ENCODE measurements at regions not wholly inside any gene's neighbourhood (a gene's known extent, or its start where the extent isn't known, plus 50 kb on each side); places are given as distances from the start of the nearest gene placed in this dataset.

DNA sequence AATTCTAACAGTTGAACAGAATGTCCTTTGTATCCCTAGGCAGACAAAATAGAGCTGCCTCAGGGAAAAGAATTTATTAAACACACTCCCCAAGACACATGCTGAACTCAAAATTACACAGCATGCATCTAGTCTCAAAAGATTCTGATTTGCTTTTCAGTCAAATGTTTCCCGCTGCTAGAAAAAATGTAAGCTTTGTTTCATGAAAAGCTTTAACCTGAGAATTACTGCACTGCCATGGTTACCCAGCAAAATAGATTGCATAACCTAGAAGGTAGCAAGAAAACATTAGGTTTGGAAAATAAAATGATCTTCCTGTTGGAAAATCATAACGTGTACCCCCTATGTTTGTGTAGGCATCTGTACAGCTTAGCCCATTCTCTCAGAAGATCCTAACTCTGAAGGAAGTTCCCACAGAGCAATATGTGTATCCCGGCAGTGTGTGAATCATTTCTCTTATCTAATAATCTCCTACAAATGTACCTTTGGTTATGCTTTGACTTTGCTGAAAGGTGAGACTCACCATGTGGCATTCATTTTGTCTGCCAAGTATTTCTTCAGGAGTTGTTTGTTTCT is 646.9 kb downstream of the STPG2 start:
- TF ChIP-seq, protein P1, sequence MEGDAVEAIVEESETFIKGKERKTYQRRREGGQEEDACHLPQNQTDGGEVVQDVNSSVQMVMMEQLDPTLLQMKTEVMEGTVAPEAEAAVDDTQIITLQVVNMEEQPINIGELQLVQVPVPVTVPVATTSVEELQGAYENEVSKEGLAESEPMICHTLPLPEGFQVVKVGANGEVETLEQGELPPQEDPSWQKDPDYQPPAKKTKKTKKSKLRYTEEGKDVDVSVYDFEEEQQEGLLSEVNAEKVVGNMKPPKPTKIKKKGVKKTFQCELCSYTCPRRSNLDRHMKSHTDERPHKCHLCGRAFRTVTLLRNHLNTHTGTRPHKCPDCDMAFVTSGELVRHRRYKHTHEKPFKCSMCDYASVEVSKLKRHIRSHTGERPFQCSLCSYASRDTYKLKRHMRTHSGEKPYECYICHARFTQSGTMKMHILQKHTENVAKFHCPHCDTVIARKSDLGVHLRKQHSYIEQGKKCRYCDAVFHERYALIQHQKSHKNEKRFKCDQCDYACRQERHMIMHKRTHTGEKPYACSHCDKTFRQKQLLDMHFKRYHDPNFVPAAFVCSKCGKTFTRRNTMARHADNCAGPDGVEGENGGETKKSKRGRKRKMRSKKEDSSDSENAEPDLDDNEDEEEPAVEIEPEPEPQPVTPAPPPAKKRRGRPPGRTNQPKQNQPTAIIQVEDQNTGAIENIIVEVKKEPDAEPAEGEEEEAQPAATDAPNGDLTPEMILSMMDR (conservative IDR thresholded peaks at IDR 0.05; ENCODE audit: low read depth, low read length): no peak
- TF ChIP-seq EZH2 (IDR thresholded peaks at IDR 0.05; ENCODE audit: borderline replicate concordance, low read depth, low read length, poor library complexity, severe bottlenecking): no peak

Measured in A673 (cell line).